Activated CD4-positive, alpha-beta T cell treated with anti-CD3 and anti-CD28 coated beads, Interleukin-2, Interleukin-4, amounts not matched to agents 100 ng/mL and 50 ng/mL, durations not matched to agents 16 hours and 8 hours (primary cell): ENCODE measurements at regions not wholly inside any gene's neighbourhood (a gene's known extent, or its start where the extent isn't known, plus 50 kb on each side); places are given as distances from the start of the nearest gene placed in this dataset.
"Not testable (repeated sequence)": the region's sequence is repeated elsewhere in the genome, so short reads cannot be mapped to it uniquely, and the experiment has no call there.

ENCODE experiments used
- DNase-seq: peaks from one replicate; pipeline ENCODE4 v3.0.0-alpha.2; 2020; ENCODE audit warnings: low spot score

- no peak for DNase-seq
These were observed 944.5 kb downstream of the KCNT2 start for GRCh38 chr1:195663549-195664280.

- DNase-seq, result no peak
These were observed 951.5 kb downstream of the KCNT2 start for GRCh38 chr1:195656780-195657179.

- not testable (repeated sequence) for DNase-seq
These were observed 959.4 kb downstream of the KCNT2 start for GRCh38 chr1:195648875-195649274.

GRCh38 chr1:195637539-195637938, 970.7 kb downstream of the KCNT2 start:
- DNase-seq, result no peak

GRCh38 chr1:195618287-195618686, 990.0 kb downstream of the KCNT2 start:
- DNase-seq, result peak; percentile 0

GRCh38 chr1:195617106-195617505, 991.1 kb downstream of the KCNT2 start:
- no peak for DNase-seq

- no peak for DNase-seq
These were observed 999.4 kb downstream of the KCNT2 start for GRCh38 chr1:195608883-195609282.

GRCh38 chr1:195606483-195606882, 1001.8 kb downstream of the KCNT2 start:
- DNase-seq, result no peak

- DNase-seq, result no peak
These were observed 1004.0 kb downstream of the KCNT2 start for GRCh38 chr1:195604287-195604686.

- DNase-seq, result no peak
These were observed 1010.3 kb downstream of the KCNT2 start for GRCh38 chr1:195597891-195598290.

GRCh38 chr1:195594773-195595172, 1013.5 kb downstream of the KCNT2 start:
- DNase-seq, result no peak

- no peak for DNase-seq
These were observed 1013.9 kb downstream of the KCNT2 start for GRCh38 chr1:195594322-195594721.

GRCh38 chr1:195591917-195592672, 1016.1 kb downstream of the KCNT2 start:
- no peak for DNase-seq

GRCh38 chr1:195590649-195591048, 1017.6 kb downstream of the KCNT2 start:
- no peak for DNase-seq

- no peak for DNase-seq
These were observed 1023.2 kb downstream of the KCNT2 start for GRCh38 chr1:195584870-195585624.

GRCh38 chr1:195580988-195581387, 1027.3 kb downstream of the KCNT2 start:
- no peak for DNase-seq

- DNase-seq, result no peak
These were observed 1030.5 kb downstream of the KCNT2 start for GRCh38 chr1:195577748-195578147.

GRCh38 chr1:195576641-195577040, 1031.6 kb downstream of the KCNT2 start:
- DNase-seq, result no peak

- DNase-seq, result no peak
These were observed 1033.7 kb downstream of the KCNT2 start for GRCh38 chr1:195574511-195574910.

- no peak for DNase-seq
These were observed 1038.3 kb downstream of the KCNT2 start for GRCh38 chr1:195569934-195570333.

- no peak for DNase-seq
These were observed 1039.9 kb downstream of the KCNT2 start for GRCh38 chr1:195568389-195568788.

- DNase-seq, result no peak
These were observed 1046.2 kb downstream of the KCNT2 start for GRCh38 chr1:195562074-195562473.
